SK-N-SH (cell line): ENCODE measurements at regions not wholly inside any gene's neighbourhood (a gene's known extent, or its start where the extent isn't known, plus 50 kb on each side); places are given as distances from the start of the nearest gene placed in this dataset.

Source experiments
- CTCF ChIA-PET: fragments of 300-600, 350-600 bp; formaldehyde crosslinking; extraction: SDS; loops from one replicate; lab custom pipeline; 2021; lab: Yijun Ruan, JAX
- POLR2A ChIA-PET: fragments of 350-600 bp; sonication (Branson Sonifier 250); formaldehyde crosslinking; extraction: SDS; loops from one replicate; lab custom pipeline; 2020; ENCODE audit warnings: antibody characterized with exemption, inconsistent platforms; lab: Yijun Ruan, JAX
- DNase-seq: peaks from one replicate; pipeline ENCODE4 v3.0.0; 2012
- H2AFZ ChIP-seq: fragments of 200-600 bp; sonication (generic); 2 replicates; pipeline ENCODE4 v1.8.1; 2016; ENCODE audit warnings: antibody characterized with exemption, mild to moderate bottlenecking, low read depth
- H3F3A ChIP-seq: fragments of 200-600 bp; sonication (generic); replicated peaks from 2 replicates; pipeline ENCODE3; 2016; ENCODE audit warnings: antibody characterized with exemption, mild to moderate bottlenecking; ENCODE audit not compliant: insufficient read depth
- H3K27ac ChIP-seq, 2 experiments: fragments of 200-500 bp in 1 of 2; fragments of 200-600 bp in 1 of 2; sonication (Bioruptor generic) in 1 of 2; sonication (generic), shearing (Covaris generic) in 1 of 2; 2 replicates each; pipeline versions ENCODE4 v1.5.1 to v1.6.1; 2014 to 2016; ENCODE audit warnings: low read depth in 2 of 2, inconsistent platforms in 1 of 2, low read length in 1 of 2, mild to moderate bottlenecking in 1 of 2, mixed read lengths in 1 of 2
- H3K27me3 ChIP-seq: fragments of 200-600 bp; sonication (generic), shearing (Covaris generic); 2 replicates; pipeline ENCODE4 v1.6.1; 2016; ENCODE audit warnings: mixed run types; ENCODE audit not compliant: insufficient read depth
- H3K36me3 ChIP-seq, 2 experiments: fragments of 200-500 bp in 1 of 2; fragments of 200-600 bp in 1 of 2; sonication (Bioruptor generic) in 1 of 2; sonication (generic) in 1 of 2; replicated peaks in 1 of 2; 2 replicates each; pipeline versions ENCODE3 to v1.5.1; 2014 to 2016; ENCODE audit warnings: low read length in 1 of 2, mild to moderate bottlenecking in 1 of 2; ENCODE audit not compliant: insufficient read depth in 2 of 2, control insufficient read depth in 1 of 2
- H3K4me1 ChIP-seq, 2 experiments: fragments of 200-500 bp in 1 of 2; fragments of 200-600 bp in 1 of 2; sonication (Bioruptor generic) in 1 of 2; sonication (generic), shearing (Covaris generic) in 1 of 2; 2 replicates each; pipeline versions ENCODE4 v1.5.1 to v1.6.1; 2014 to 2016; ENCODE audit warnings: low read depth in 1 of 2, low read length in 1 of 2, mixed run types in 1 of 2; ENCODE audit not compliant: insufficient read depth in 2 of 2, control insufficient read depth in 1 of 2
- H3K4me2 ChIP-seq: fragments of 200-600 bp; sonication (generic), shearing (Covaris generic); 2 replicates; pipeline ENCODE4 v1.6.1; 2017; ENCODE audit warnings: mixed run types
- H3K4me3 ChIP-seq, 2 experiments: fragments of 200-500 bp in 1 of 2; fragments of 200-600 bp in 1 of 2; sonication (Bioruptor generic) in 1 of 2; sonication (generic), shearing (Covaris generic) in 1 of 2; 2 replicates each; pipeline versions ENCODE4 v1.5.1 to v1.8.1; 2014 to 2016; ENCODE audit warnings: low read depth in 2 of 2, inconsistent platforms in 1 of 2, low read length in 1 of 2, mild to moderate bottlenecking in 1 of 2, mixed read lengths in 1 of 2, moderate library complexity in 1 of 2
- H3K79me2 ChIP-seq: fragments of 200-600 bp; sonication (generic); 2 replicates; pipeline ENCODE4 v1.8.1; 2017; ENCODE audit warnings: mild to moderate bottlenecking; ENCODE audit not compliant: insufficient read depth
- H3K9ac ChIP-seq: fragments of 200-600 bp; sonication (generic); 2 replicates; pipeline ENCODE4 v1.6.1; 2017; ENCODE audit warnings: mixed run types
- H3K9me2 ChIP-seq: fragments of 200-600 bp; sonication (generic); 2 replicates; pipeline ENCODE4 v1.6.1; 2017; ENCODE audit warnings: mixed run types
- H3K9me3 ChIP-seq: fragments of 200-600 bp; sonication (generic); 2 replicates; pipeline ENCODE4 v1.6.1; 2017; ENCODE audit warnings: mixed run types, mild to moderate bottlenecking, moderate library complexity
- H4K20me1 ChIP-seq: fragments of 200-600 bp; sonication (generic); 2 replicates; pipeline ENCODE4 v1.6.1; 2017; ENCODE audit warnings: mild to moderate bottlenecking, mixed run types; ENCODE audit not compliant: insufficient read depth
- CHD2 ChIP-seq: fragments of 150-350 bp; IDR thresholded peaks from 2 replicates; pipeline ENCODE4 v1.6.1; 2018; ENCODE audit warnings: low read length; ENCODE audit not compliant: partially characterized antibody
- EP300 ChIP-seq, 2 experiments: IDR thresholded peaks; 2 replicates each; pipeline versions ENCODE4 v1.4.0 to v1.6.1; 2012; ENCODE audit warnings: borderline replicate concordance in 1 of 2, low read depth in 1 of 2, low read length in 1 of 2
- EZH2phosphoT487 ChIP-seq: fragments of 200-600 bp; sonication (generic); IDR thresholded peaks from 2 replicates; pipeline ENCODE4 v1.6.1; 2017; ENCODE audit warnings: low read depth, mixed run types, mild to moderate bottlenecking, antibody characterized with exemption, moderate library complexity, borderline replicate concordance
- FOSL2 ChIP-seq: IDR thresholded peaks from 2 replicates; pipeline ENCODE4 v1.4.0; 2012; ENCODE audit warnings: low read depth, mild to moderate bottlenecking, moderate library complexity, borderline replicate concordance
- FOXM1 ChIP-seq: IDR thresholded peaks from 2 replicates; pipeline ENCODE4 v1.4.0; 2012; ENCODE audit warnings: low read depth, mild to moderate bottlenecking
- JUND ChIP-seq: IDR thresholded peaks from 2 replicates; pipeline ENCODE4 v1.4.0; 2012
- MXI1 ChIP-seq: IDR thresholded peaks from 2 replicates; pipeline ENCODE4 v1.6.1; 2012; ENCODE audit warnings: mild to moderate bottlenecking, low read depth, low read length, improper control_type of control experiment
- NRF1 ChIP-seq: IDR thresholded peaks from 2 replicates; pipeline ENCODE4 v1.6.1; 2012; ENCODE audit warnings: low read depth, mild to moderate bottlenecking, low read length
- RAD21 ChIP-seq: IDR thresholded peaks from 2 replicates; pipeline ENCODE4 v1.6.1; 2012; ENCODE audit warnings: mild to moderate bottlenecking, low read length
- RCOR1 ChIP-seq: fragments of 150-350 bp; IDR thresholded peaks from 2 replicates; pipeline ENCODE4 v1.6.1; 2017; ENCODE audit warnings: antibody characterized with exemption, low read length
- RFX5 ChIP-seq: IDR thresholded peaks from 2 replicates; pipeline ENCODE4 v1.6.1; 2012; ENCODE audit warnings: mild to moderate bottlenecking, improper control_type of control experiment, low read length
- RXRA ChIP-seq: IDR thresholded peaks from 2 replicates; pipeline ENCODE4 v1.4.0; 2012; ENCODE audit warnings: low read depth, mild to moderate bottlenecking, borderline replicate concordance
- TCF12 ChIP-seq: IDR thresholded peaks from 2 replicates; pipeline ENCODE4 v1.4.0; 2012
- YY1 ChIP-seq: IDR thresholded peaks from 2 replicates; pipeline ENCODE4 v1.4.0; 2012; ENCODE audit warnings: low read depth, mild to moderate bottlenecking
- WGBS: methylation state at CpG from one replicate; pipeline ENCODE4 v1.1.6; 2017; ENCODE audit warnings: low lambda C conversion rate; 5-methylcytosine and 5-hydroxymethylcytosine counted together
- TF ChIP-seq, protein P1 (sequence below): IDR thresholded peaks from 2 replicates; pipeline ENCODE4 v1.4.0; 2012; ENCODE audit warnings: low read depth, borderline replicate concordance
- TF ChIP-seq, protein P2 (sequence below): IDR thresholded peaks from 2 replicates; pipeline ENCODE4; 2012
- TF ChIP-seq, protein P3 (sequence below): fragments of 150-350 bp; IDR thresholded peaks from 2 replicates; pipeline ENCODE4 v1.6.1; 2016; ENCODE audit warnings: mild to moderate bottlenecking, low read depth, low read length

DNA sequence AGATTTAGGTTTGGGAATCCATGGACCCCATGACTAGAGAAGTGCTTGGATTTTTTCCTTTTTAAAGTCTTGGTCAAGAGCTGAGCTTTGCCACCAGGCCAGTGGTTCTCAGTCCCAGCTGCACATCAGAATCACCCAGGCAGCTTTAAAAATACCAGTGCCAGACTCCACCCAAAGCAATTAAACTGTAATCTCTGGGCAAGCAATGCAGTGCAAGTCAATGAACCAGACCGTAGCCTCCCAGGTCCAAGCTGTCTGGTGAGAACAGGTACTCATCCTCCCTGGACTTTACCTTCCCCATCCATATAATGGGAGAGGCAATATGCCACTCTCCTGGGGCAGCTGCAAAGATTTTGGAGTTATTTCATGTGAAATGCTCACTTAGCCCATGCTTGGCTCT, 223.1 kb upstream of the CDH5 start:
- Histone ChIP-seq H3K4me2 (no peak overlapping the region), H3K9me3 (no peaks in the 10 kb centered on the region), H3F3A (no peaks in the 10 kb centered on the region), H3K4me1 (peaks cover 0 to 7% of the 10 kb centered on the region in 2 experiments; a peak in 2 of 4 replicates), H3K9me2 (no peaks in the 10 kb centered on the region), H3K36me3 (no peaks in the 10 kb centered on the region), H3K27me3 (no peaks in the 10 kb centered on the region), H3K27ac (no peak overlapping the region), H2AFZ (no peak overlapping the region), H4K20me1 (no peaks in the 10 kb centered on the region), H3K4me3 (no peak overlapping the region), H3K79me2 (no peaks in the 10 kb centered on the region), H3K9ac (no peak overlapping the region)
- no peak for DNase-seq
- no peak for TF ChIP-seq FOXM1
- no peak for TF ChIP-seq RCOR1
- TF ChIP-seq, protein P1, sequence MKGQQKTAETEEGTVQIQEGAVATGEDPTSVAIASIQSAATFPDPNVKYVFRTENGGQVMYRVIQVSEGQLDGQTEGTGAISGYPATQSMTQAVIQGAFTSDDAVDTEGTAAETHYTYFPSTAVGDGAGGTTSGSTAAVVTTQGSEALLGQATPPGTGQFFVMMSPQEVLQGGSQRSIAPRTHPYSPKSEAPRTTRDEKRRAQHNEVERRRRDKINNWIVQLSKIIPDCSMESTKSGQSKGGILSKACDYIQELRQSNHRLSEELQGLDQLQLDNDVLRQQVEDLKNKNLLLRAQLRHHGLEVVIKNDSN: no peak
- no peak for TF ChIP-seq JUND
- TF ChIP-seq FOSL2: no peak
- TF ChIP-seq, protein P2, sequence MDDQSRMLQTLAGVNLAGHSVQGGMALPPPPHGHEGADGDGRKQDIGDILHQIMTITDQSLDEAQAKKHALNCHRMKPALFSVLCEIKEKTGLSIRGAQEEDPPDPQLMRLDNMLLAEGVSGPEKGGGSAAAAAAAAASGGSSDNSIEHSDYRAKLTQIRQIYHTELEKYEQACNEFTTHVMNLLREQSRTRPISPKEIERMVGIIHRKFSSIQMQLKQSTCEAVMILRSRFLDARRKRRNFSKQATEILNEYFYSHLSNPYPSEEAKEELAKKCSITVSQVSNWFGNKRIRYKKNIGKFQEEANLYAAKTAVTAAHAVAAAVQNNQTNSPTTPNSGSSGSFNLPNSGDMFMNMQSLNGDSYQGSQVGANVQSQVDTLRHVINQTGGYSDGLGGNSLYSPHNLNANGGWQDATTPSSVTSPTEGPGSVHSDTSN: no peak
- no peak for TF ChIP-seq RXRA
- TF ChIP-seq, protein P3, sequence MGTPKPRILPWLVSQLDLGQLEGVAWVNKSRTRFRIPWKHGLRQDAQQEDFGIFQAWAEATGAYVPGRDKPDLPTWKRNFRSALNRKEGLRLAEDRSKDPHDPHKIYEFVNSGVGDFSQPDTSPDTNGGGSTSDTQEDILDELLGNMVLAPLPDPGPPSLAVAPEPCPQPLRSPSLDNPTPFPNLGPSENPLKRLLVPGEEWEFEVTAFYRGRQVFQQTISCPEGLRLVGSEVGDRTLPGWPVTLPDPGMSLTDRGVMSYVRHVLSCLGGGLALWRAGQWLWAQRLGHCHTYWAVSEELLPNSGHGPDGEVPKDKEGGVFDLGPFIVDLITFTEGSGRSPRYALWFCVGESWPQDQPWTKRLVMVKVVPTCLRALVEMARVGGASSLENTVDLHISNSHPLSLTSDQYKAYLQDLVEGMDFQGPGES: no peak
- TF ChIP-seq TCF12: no peak
- TF ChIP-seq EP300 (IDR thresholded peaks at IDR 0.05; ENCODE audit: borderline replicate concordance in 1 of 2, low read depth in 1 of 2, low read length in 1 of 2): no peak
- 67% methylated on average over 1 of the region's 1 CpG for WGBS
- ChIA-PET CTCF (interaction anchor here (1.2 kb wide), 1 partner anchor 128 kb away, joined by 3 read pairs; no protein-coding TSS in a partner anchor), POLR2A (no interaction called here)

DNA sequence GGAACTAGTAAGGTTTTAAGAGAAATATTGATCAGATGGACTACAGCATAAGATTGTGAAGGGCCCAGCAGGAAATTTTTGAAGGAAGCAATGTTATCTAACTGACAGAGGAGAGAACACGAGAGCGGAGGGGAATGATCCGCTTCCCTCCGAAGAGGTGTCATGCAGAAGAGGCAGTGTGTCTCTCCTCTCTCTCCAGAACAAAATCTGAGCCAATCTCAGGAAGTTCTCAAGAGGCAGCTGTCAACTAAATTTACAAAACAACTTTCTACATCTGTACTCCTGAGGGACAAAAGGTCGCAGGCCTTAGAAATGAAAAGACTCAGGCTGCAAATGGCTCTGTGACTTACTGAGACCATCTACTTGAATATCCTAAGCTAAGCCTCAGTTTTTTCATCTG, 224.6 kb upstream of the CDH5 start:
- Histone ChIP-seq H3K4me1 (peaks cover 0 to 7% of the 10 kb centered on the region in 2 experiments; a peak in 2 of 4 replicates), H3K79me2 (no peaks in the 10 kb centered on the region), H2AFZ (no peak overlapping the region), H3K4me2 (no peak overlapping the region), H3K27ac (no peak overlapping the region), H3F3A (no peaks in the 10 kb centered on the region), H3K4me3 (no peak overlapping the region), H3K9me3 (no peaks in the 10 kb centered on the region), H3K9me2 (no peaks in the 10 kb centered on the region), H3K9ac (no peak overlapping the region), H3K36me3 (no peaks in the 10 kb centered on the region), H4K20me1 (no peaks in the 10 kb centered on the region), H3K27me3 (no peaks in the 10 kb centered on the region)
- POLR2A ChIA-PET: no interaction called here
- TF ChIP-seq NRF1 (no peak), YY1 (no peak), RFX5 (no peak), FOXM1 (no peak), MXI1 (no peak), CHD2 (no peak), EZH2phosphoT487 (no peak), RCOR1 (no peak), RAD21 (no peak)
- TF ChIP-seq, protein P2: no peak
- DNase-seq: no peak
- CTCF ChIA-PET: no interaction called here
- WGBS: 82% methylated on average over 5 of the region's 5 CpGs
